ENCODE measurements at regions not wholly inside any gene's neighbourhood (a gene's known extent, or its start where the extent isn't known, plus 50 kb on each side); places are given as distances from the start of the nearest gene placed in this dataset.

- no peak for DNase-seq (ENCODE audit: low spot score)
- H3K9me3 ChIP-seq: no peaks in the 10 kb centered on the region
- H3K4me3 ChIP-seq: no peak overlapping the region
- peaks cover 0 to 7% of the 10 kb centered on the region in 2 donors for H3K4me1 ChIP-seq
- no peak for TF ChIP-seq CTCF (IDR thresholded peaks at IDR 0.05)
- H3K36me3 ChIP-seq: no peaks in the 10 kb centered on the region
- no peaks in the 10 kb centered on the region for H3K27me3 ChIP-seq
- no peak overlapping the region for H3K27ac ChIP-seq
These were observed 153.3 kb upstream of the PARP11 start for GRCh38 chr12:4026517-4026916.

- DNase-seq (ENCODE audit: low spot score): no peak
- no peak for TF ChIP-seq CTCF (IDR thresholded peaks at IDR 0.05)
- Histone ChIP-seq H3K36me3 (no peaks in the 10 kb centered on the region), H3K27ac (no peak overlapping the region), H3K27me3 (no peaks in the 10 kb centered on the region), H3K9me3 (no peaks in the 10 kb centered on the region), H3K4me3 (no peak overlapping the region), H3K4me1 (peaks cover 0 to 4% of the 10 kb centered on the region in 2 donors)
These were observed 152.8 kb upstream of the PARP11 start for GRCh38 chr12:4026020-4026358.

- TF ChIP-seq CTCF (IDR thresholded peaks at IDR 0.05): no peak
- Histone ChIP-seq H3K4me3 (no peak overlapping the region), H3K27me3 (no peaks in the 10 kb centered on the region), H3K4me1 (no peaks in the 10 kb centered on the region), H3K36me3 (no peaks in the 10 kb centered on the region), H3K27ac (no peak overlapping the region), H3K9me3 (no peaks in the 10 kb centered on the region)
- DNase-seq (ENCODE audit: low spot score): no peak
These were observed 152.2 kb upstream of the PARP11 start for GRCh38 chr12:4025181-4026019.

DNA sequence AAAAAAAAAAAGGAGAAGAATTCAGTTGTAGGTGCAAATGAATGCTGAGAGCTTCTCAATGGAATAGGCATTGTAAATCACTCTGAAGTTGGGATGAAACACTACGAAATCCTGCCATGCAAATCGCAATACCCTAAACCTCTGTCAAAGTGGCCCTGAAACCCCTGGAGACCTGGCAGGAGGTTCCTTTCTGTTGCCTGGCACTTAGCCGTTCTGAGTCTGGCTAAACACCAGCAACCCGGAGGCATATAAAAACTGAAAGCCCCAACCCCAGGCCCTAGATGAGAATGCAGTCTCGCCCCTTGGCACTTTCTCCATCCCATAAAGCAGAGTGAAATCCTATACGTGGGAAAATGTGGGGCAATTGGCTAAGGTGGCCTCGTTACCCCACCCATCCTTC lies 151.5 kb upstream of the PARP11 start:
- TF ChIP-seq CTCF (IDR thresholded peaks at IDR 0.05): no peak
- Histone ChIP-seq H3K4me3 (no peak overlapping the region), H3K27ac (no peak overlapping the region), H3K36me3 (no peaks in the 10 kb centered on the region), H3K27me3 (no peaks in the 10 kb centered on the region), H3K9me3 (no peaks in the 10 kb centered on the region), H3K4me1 (no peaks in the 10 kb centered on the region)
- no peak for DNase-seq (ENCODE audit: low spot score)

- Histone ChIP-seq H3K27me3 (no peaks in the 10 kb centered on the region), H3K4me1 (no peaks in the 10 kb centered on the region), H3K9me3 (no peaks in the 10 kb centered on the region), H3K27ac (no peak overlapping the region), H3K36me3 (no peaks in the 10 kb centered on the region), H3K4me3 (no peak overlapping the region)
- no peak for DNase-seq (ENCODE audit: low spot score)
- TF ChIP-seq CTCF (IDR thresholded peaks at IDR 0.05): no peak
These were observed 142.3 kb upstream of the PARP11 start for GRCh38 chr12:4015225-4016091.
